ENCODE measurements at regions not wholly inside any gene's neighbourhood (a gene's known extent, or its start where the extent isn't known, plus 50 kb on each side); places are given as distances from the start of the nearest gene placed in this dataset.

GRCh38 chr1:38332649-38333310, 286.2 kb upstream of the POU3F1 start:
- TF ChIP-seq EZH2 (IDR thresholded peaks at IDR 0.05; ENCODE audit: borderline replicate concordance, low read depth, low read length, severe bottlenecking) (no peak), CTCF (IDR thresholded peaks at IDR 0.05; ENCODE audit: extremely low read depth in 1 of 2, insufficient read depth in 1 of 2, low read depth in 1 of 2, low read length in 2 of 2) (no peak), JUN (IDR thresholded peaks at IDR 0.05; ENCODE audit: borderline replicate concordance, insufficient read depth, insufficient read length, low read depth) (no peak), POLR2AphosphoS5 (IDR thresholded peaks at IDR 0.05; ENCODE audit: insufficient read depth, low read depth, low read length) (no peak), POLR2A (IDR thresholded peaks at IDR 0.05; ENCODE audit: low read depth, low read length) (no peak)
